ENCODE measurements at regions not wholly inside any gene's neighbourhood (a gene's known extent, or its start where the extent isn't known, plus 50 kb on each side); places are given as distances from the start of the nearest gene placed in this dataset.

GRCh38 chr2:120525056-120526046 lies 179.4 kb downstream of the INHBB start:
- H3K18ac ChIP-seq (ENCODE audit: low read length), result no peak overlapping the region

GRCh38 chr2:120526047-120526562 lies 180.2 kb downstream of the INHBB start:
- WGBS (ENCODE audit: extremely low coverage, insufficient coverage, insufficient read length), result no CpG with 5 or more reads among the region's 16 CpGs
- Histone ChIP-seq H3K27ac (ENCODE audit: low read depth, low read length) (no peak overlapping the region), H2BK120ac (ENCODE audit: insufficient read depth, low read length, poor library complexity) (no peak overlapping the region), H3K27me3 (ENCODE audit: insufficient read depth, low read length) (no peaks in the 10 kb centered on the region), H3K79me1 (ENCODE audit: low read length) (no peaks in the 10 kb centered on the region), H3K23ac (ENCODE audit: low read length) (no peak overlapping the region), H3K36me3 (ENCODE audit: control insufficient read depth in 1 of 2, insufficient read depth in 2 of 2, low read length in 2 of 2) (no peaks in the 10 kb centered on the region), H3K4me2 (ENCODE audit: low read length) (no peak overlapping the region), H3K14ac (ENCODE audit: low read length) (no peak overlapping the region), H2AFZ (ENCODE audit: insufficient read depth, low read length, poor library complexity) (no peak overlapping the region), H3K4me3 (ENCODE audit: low read depth, low read length) (no peak overlapping the region), H4K91ac (ENCODE audit: low read depth, low read length) (no peak overlapping the region), H4K8ac (ENCODE audit: low read depth, low read length) (no peak overlapping the region), H3K18ac (ENCODE audit: low read length) (no peak overlapping the region), H3K4ac (ENCODE audit: low read depth, low read length) (no peak overlapping the region), H3K79me2 (ENCODE audit: control insufficient read depth, insufficient read depth, low read length, poor library complexity) (no peaks in the 10 kb centered on the region), H3K9ac (ENCODE audit: low read length) (no peak overlapping the region), H3K4me1 (ENCODE audit: control insufficient read depth in 1 of 2, insufficient read depth in 2 of 2, low read length in 2 of 2) (no peaks in the 10 kb centered on the region), H2BK5ac (ENCODE audit: low read depth, low read length, poor library complexity) (no peak overlapping the region), H2AK5ac (ENCODE audit: low read length) (no peak overlapping the region), H2BK12ac (ENCODE audit: low read length) (no peak overlapping the region), H4K12ac (ENCODE audit: low read depth, low read length) (no peak overlapping the region), H3K9me3 (ENCODE audit: insufficient read depth, low read depth, low read length) (peaks cover 2% of the 10 kb centered on the region)
- DNase-seq, result no peak

More at GRCh38 chr2:120525056-120526046, 179.4 kb downstream of the INHBB start:
- Histone ChIP-seq H3K79me1 (ENCODE audit: low read length) (no peaks in the 10 kb centered on the region), H3K4me2 (ENCODE audit: low read length) (no peak overlapping the region), H3K79me2 (ENCODE audit: control insufficient read depth, insufficient read depth, low read length, poor library complexity) (no peaks in the 10 kb centered on the region), H2AK5ac (ENCODE audit: low read length) (no peak overlapping the region), H2AFZ (ENCODE audit: insufficient read depth, low read length, poor library complexity) (no peak overlapping the region), H4K91ac (ENCODE audit: low read depth, low read length) (no peak overlapping the region), H3K4me3 (ENCODE audit: low read depth, low read length) (no peak overlapping the region), H3K36me3 (ENCODE audit: control insufficient read depth in 1 of 2, insufficient read depth in 2 of 2, low read length in 2 of 2) (no peaks in the 10 kb centered on the region), H3K9me3 (ENCODE audit: insufficient read depth, low read depth, low read length) (peaks cover 2% of the 10 kb centered on the region), H2BK120ac (ENCODE audit: insufficient read depth, low read length, poor library complexity) (no peak overlapping the region), H4K8ac (ENCODE audit: low read depth, low read length) (no peak overlapping the region), H2BK5ac (ENCODE audit: low read depth, low read length, poor library complexity) (no peak overlapping the region), H4K12ac (ENCODE audit: low read depth, low read length) (no peak overlapping the region), H3K27me3 (ENCODE audit: insufficient read depth, low read length) (no peaks in the 10 kb centered on the region), H3K14ac (ENCODE audit: low read length) (no peak overlapping the region), H2BK12ac (ENCODE audit: low read length) (no peak overlapping the region), H3K23ac (ENCODE audit: low read length) (no peak overlapping the region), H3K4ac (ENCODE audit: low read depth, low read length) (no peak overlapping the region), H3K4me1 (ENCODE audit: control insufficient read depth in 1 of 2, insufficient read depth in 2 of 2, low read length in 2 of 2) (no peaks in the 10 kb centered on the region), H3K9ac (ENCODE audit: low read length) (no peak overlapping the region), H3K27ac (ENCODE audit: low read depth, low read length) (no peak overlapping the region)
- no peak for DNase-seq
- WGBS (ENCODE audit: extremely low coverage, insufficient coverage, insufficient read length), result no CpG with 5 or more reads among the region's 18 CpGs

- H2AK5ac ChIP-seq (ENCODE audit: low read length), result no peak overlapping the region
These were observed 181.3 kb downstream of the INHBB start for GRCh38 chr2:120526997-120527945.

GRCh38 chr2:120528051-120528692 lies 182.2 kb downstream of the INHBB start:
- Histone ChIP-seq H3K9ac (ENCODE audit: low read length) (no peak overlapping the region), H3K4ac (ENCODE audit: low read depth, low read length) (no peak overlapping the region), H3K4me2 (ENCODE audit: low read length) (no peak overlapping the region), H2BK120ac (ENCODE audit: insufficient read depth, low read length, poor library complexity) (no peak overlapping the region), H3K23ac (ENCODE audit: low read length) (no peak overlapping the region), H3K79me1 (ENCODE audit: low read length) (no peaks in the 10 kb centered on the region), H3K18ac (ENCODE audit: low read length) (no peak overlapping the region), H4K91ac (ENCODE audit: low read depth, low read length) (no peak overlapping the region), H3K4me1 (ENCODE audit: control insufficient read depth in 1 of 2, insufficient read depth in 2 of 2, low read length in 2 of 2) (no peaks in the 10 kb centered on the region), H3K79me2 (ENCODE audit: control insufficient read depth, insufficient read depth, low read length, poor library complexity) (no peaks in the 10 kb centered on the region), H2AFZ (ENCODE audit: insufficient read depth, low read length, poor library complexity) (no peak overlapping the region), H3K9me3 (ENCODE audit: insufficient read depth, low read depth, low read length) (peaks cover 2% of the 10 kb centered on the region), H3K14ac (ENCODE audit: low read length) (no peak overlapping the region), H4K12ac (ENCODE audit: low read depth, low read length) (no peak overlapping the region), H2AK5ac (ENCODE audit: low read length) (no peak overlapping the region), H3K27me3 (ENCODE audit: insufficient read depth, low read length) (no peaks in the 10 kb centered on the region), H4K8ac (ENCODE audit: low read depth, low read length) (no peak overlapping the region), H3K27ac (ENCODE audit: low read depth, low read length) (no peak overlapping the region), H2BK12ac (ENCODE audit: low read length) (no peak overlapping the region), H2BK5ac (ENCODE audit: low read depth, low read length, poor library complexity) (no peak overlapping the region), H3K4me3 (ENCODE audit: low read depth, low read length) (peak overlapping the region; percentile 40), H3K36me3 (ENCODE audit: control insufficient read depth in 1 of 2, insufficient read depth in 2 of 2, low read length in 2 of 2) (no peaks in the 10 kb centered on the region)
- WGBS (ENCODE audit: extremely low coverage, insufficient coverage, insufficient read length), result no CpG with 5 or more reads among the region's 11 CpGs
- no peak for DNase-seq

More at GRCh38 chr2:120526997-120527945, 181.3 kb downstream of the INHBB start:
- Histone ChIP-seq H2BK5ac (ENCODE audit: low read depth, low read length, poor library complexity) (no peak overlapping the region), H3K79me1 (ENCODE audit: low read length) (no peaks in the 10 kb centered on the region), H3K14ac (ENCODE audit: low read length) (no peak overlapping the region), H2BK12ac (ENCODE audit: low read length) (no peak overlapping the region), H3K4me2 (ENCODE audit: low read length) (no peak overlapping the region), H3K4me3 (ENCODE audit: low read depth, low read length) (no peak overlapping the region), H3K9ac (ENCODE audit: low read length) (no peak overlapping the region), H4K91ac (ENCODE audit: low read depth, low read length) (no peak overlapping the region), H3K79me2 (ENCODE audit: control insufficient read depth, insufficient read depth, low read length, poor library complexity) (no peaks in the 10 kb centered on the region), H3K9me3 (ENCODE audit: insufficient read depth, low read depth, low read length) (peaks cover 2% of the 10 kb centered on the region), H4K12ac (ENCODE audit: low read depth, low read length) (no peak overlapping the region), H3K23ac (ENCODE audit: low read length) (no peak overlapping the region), H3K4me1 (ENCODE audit: control insufficient read depth in 1 of 2, insufficient read depth in 2 of 2, low read length in 2 of 2) (no peaks in the 10 kb centered on the region), H3K27me3 (ENCODE audit: insufficient read depth, low read length) (no peaks in the 10 kb centered on the region), H3K27ac (ENCODE audit: low read depth, low read length) (no peak overlapping the region), H2BK120ac (ENCODE audit: insufficient read depth, low read length, poor library complexity) (no peak overlapping the region), H3K4ac (ENCODE audit: low read depth, low read length) (no peak overlapping the region), H4K8ac (ENCODE audit: low read depth, low read length) (no peak overlapping the region), H3K36me3 (ENCODE audit: control insufficient read depth in 1 of 2, insufficient read depth in 2 of 2, low read length in 2 of 2) (no peaks in the 10 kb centered on the region), H2AFZ (ENCODE audit: insufficient read depth, low read length, poor library complexity) (no peak overlapping the region), H3K18ac (ENCODE audit: low read length) (no peak overlapping the region)
- DNase-seq, result no peak
- no CpG with 5 or more reads among the region's 18 CpGs for WGBS (ENCODE audit: extremely low coverage, insufficient coverage, insufficient read length)

All from trophoblast cell (in vitro differentiated cells and primary cell).